GM10266 (cell line): ENCODE measurements at regions not wholly inside any gene's neighbourhood (a gene's known extent, or its start where the extent isn't known, plus 50 kb on each side); places are given as distances from the start of the nearest gene placed in this dataset.

ENCODE experiments used
- DNase-seq: peaks from one replicate; pipeline ENCODE4 v3.0.0; 2012; ENCODE audit errors: extremely low spot score
- CTCF ChIP-seq: IDR thresholded peaks from 2 replicates; pipeline ENCODE4 v1.5.1; 2012; ENCODE audit warnings: mild to moderate bottlenecking, low read depth; ENCODE audit not compliant: control insufficient read depth, insufficient read depth; ENCODE audit errors: missing control alignments

DNA sequence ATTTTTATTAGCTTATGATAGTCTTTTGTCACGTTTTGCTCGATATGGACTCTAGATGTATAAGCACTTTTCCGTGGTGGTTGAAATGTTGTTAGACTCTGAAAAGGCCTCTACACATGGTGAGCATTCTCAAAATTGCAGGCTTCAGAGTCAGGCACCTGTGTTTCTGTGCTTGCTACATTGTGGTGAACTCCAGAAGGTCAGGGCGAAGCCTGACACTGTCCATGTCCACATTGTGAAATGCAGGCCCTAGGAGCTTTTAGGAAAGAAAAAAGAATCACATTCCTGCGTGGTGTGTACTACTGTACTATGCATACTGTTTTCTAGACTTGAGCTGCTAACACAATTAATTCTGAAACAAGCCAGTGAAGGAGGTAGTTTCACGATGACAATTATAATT, 86.3 kb downstream of the HS3ST1 start:
- DNase-seq, result no peak
- no peak for TF ChIP-seq CTCF

GRCh38 chr4:11341337-11342043, 87.2 kb downstream of the HS3ST1 start:
- no peak for TF ChIP-seq CTCF
- no peak for DNase-seq

- no peak for DNase-seq
- no peak for TF ChIP-seq CTCF
Observed at GRCh38 chr4:11338956-11339782, 89.5 kb downstream of the HS3ST1 start.

DNA sequence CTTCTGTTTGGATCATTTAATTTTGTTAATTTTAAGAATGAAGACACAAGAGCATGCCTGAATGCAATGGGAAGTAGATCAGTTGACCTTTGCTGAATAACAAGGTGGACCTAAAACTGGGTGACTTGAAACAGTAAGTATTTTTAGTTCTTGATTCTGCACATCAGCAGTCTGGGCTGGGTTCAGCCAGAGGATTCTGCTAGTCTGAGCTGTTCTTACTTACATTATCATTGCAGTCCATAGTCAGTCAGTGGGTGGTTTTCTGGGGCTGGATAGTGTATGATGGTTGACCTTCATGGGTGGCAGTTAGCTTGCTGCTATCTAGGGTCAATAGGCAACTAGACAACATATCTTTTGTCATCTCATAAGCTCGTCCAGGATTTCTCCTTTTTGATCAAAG, 91.4 kb downstream of the HS3ST1 start:
- DNase-seq, result no peak
- TF ChIP-seq CTCF, result no peak

DNA sequence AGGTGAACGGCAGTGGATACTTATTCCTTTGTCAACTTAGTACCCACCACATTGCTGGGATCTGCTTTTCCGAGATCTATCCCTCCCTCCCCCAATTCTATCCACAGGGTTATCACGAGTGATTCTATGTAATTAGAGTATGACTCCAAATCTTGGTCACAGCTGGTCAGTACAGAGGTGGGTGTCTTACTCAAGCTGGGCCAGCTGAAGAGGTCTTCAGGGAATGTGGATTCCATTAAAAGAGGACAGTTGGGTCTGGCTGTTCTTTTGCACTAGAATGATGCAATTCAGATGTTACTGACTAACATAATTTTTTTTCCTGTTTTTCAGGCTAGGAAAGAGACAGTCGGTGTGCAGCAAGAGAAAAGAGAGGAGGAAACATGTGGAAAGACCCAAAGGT, 92.3 kb downstream of the HS3ST1 start:
- DNase-seq, result no peak
- no peak for TF ChIP-seq CTCF

GRCh38 chr4:11334887-11335286, 93.8 kb downstream of the HS3ST1 start:
- no peak for TF ChIP-seq CTCF
- no peak for DNase-seq

DNA sequence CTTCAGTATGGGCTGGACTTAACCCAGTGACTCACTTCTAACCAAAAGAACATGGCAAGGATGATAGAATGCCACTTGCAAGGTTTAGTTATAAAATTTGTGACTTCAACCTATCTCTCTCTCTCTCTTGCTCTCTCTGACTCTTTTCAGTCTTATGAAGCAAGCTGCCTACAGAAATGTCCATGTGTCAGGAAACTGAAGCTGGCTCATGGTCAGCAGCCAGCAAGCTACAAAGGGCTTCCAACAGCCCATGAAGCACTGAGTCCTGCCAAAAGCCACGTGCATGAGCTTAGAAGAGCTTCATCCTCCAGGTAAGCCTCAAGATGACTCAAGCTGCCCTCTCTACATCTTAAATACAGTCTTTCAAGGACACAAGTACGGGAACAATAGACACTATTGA, 100.3 kb downstream of the HS3ST1 start:
- TF ChIP-seq CTCF, result no peak
- DNase-seq, result no peak
